ENCODE measurements at regions not wholly inside any gene's neighbourhood (a gene's known extent, or its start where the extent isn't known, plus 50 kb on each side); places are given as distances from the start of the nearest gene placed in this dataset.

GRCh38 chr2:19643117-19643518, 258.7 kb downstream of the TTC32 start:
- no peak overlapping the region for H3K4me3 ChIP-seq
- H3K27ac ChIP-seq: no peak overlapping the region
- H3K9me3 ChIP-seq: peaks cover 0 to 11% of the 10 kb centered on the region in 2 donors
- intact Hi-C loops (cut with DNase I): no loop called here
- no peaks in the 10 kb centered on the region for H3K27me3 ChIP-seq
- no peak for DNase-seq (ENCODE audit: low spot score in 2 of 2)
- TF ChIP-seq CTCF (IDR thresholded peaks at IDR 0.05): no peak
- no peaks in the 10 kb centered on the region for H3K4me1 ChIP-seq
- no peaks in the 10 kb centered on the region for H3K36me3 ChIP-seq

GRCh38 chr2:19642501-19642900, 259.3 kb downstream of the TTC32 start:
- Histone ChIP-seq H3K27ac (no peak overlapping the region), H3K36me3 (no peaks in the 10 kb centered on the region), H3K4me1 (no peaks in the 10 kb centered on the region), H3K9me3 (peaks cover 0 to 11% of the 10 kb centered on the region in 2 donors), H3K4me3 (no peak overlapping the region), H3K27me3 (no peaks in the 10 kb centered on the region)
- TF ChIP-seq CTCF (IDR thresholded peaks at IDR 0.05): no peak
- intact Hi-C loops (cut with DNase I): no loop called here
- DNase-seq (ENCODE audit: low spot score in 2 of 2): no peak

GRCh38 chr2:19635951-19636510, 265.8 kb downstream of the TTC32 start:
- H3K4me3 ChIP-seq: no peak overlapping the region
- no peaks in the 10 kb centered on the region for H3K9me3 ChIP-seq
- no peak for TF ChIP-seq CTCF (IDR thresholded peaks at IDR 0.05)
- DNase-seq (ENCODE audit: low spot score in 2 of 2): no peak
- no peaks in the 10 kb centered on the region for H3K36me3 ChIP-seq
- H3K27ac ChIP-seq: no peak overlapping the region
- no peaks in the 10 kb centered on the region for H3K27me3 ChIP-seq
- intact Hi-C loops (cut with DNase I): no loop called here
- H3K4me1 ChIP-seq: peaks cover 0 to 4% of the 10 kb centered on the region in 2 donors

GRCh38 chr2:19632403-19632991, 269.3 kb downstream of the TTC32 start:
- Histone ChIP-seq H3K4me3 (no peak overlapping the region), H3K27ac (no peak overlapping the region), H3K4me1 (peaks cover 0 to 4% of the 10 kb centered on the region in 2 donors), H3K27me3 (no peaks in the 10 kb centered on the region), H3K36me3 (no peaks in the 10 kb centered on the region), H3K9me3 (peaks cover under 1% of the 10 kb centered on the region in 2 donors)
- intact Hi-C loops (cut with DNase I): no loop called here
- no peak for TF ChIP-seq CTCF (IDR thresholded peaks at IDR 0.05)
- DNase-seq (ENCODE audit: low spot score in 2 of 2): no peak

GRCh38 chr2:19631871-19632270, 269.9 kb downstream of the TTC32 start:
- Histone ChIP-seq H3K4me1 (peaks cover 0 to 4% of the 10 kb centered on the region in 2 donors), H3K27ac (no peak overlapping the region), H3K9me3 (peaks cover 6% of the 10 kb centered on the region in 2 donors), H3K4me3 (no peak overlapping the region), H3K27me3 (no peaks in the 10 kb centered on the region), H3K36me3 (no peaks in the 10 kb centered on the region)
- no peak for DNase-seq (ENCODE audit: low spot score in 2 of 2)
- intact Hi-C loops (cut with DNase I): no loop called here
- no peak for TF ChIP-seq CTCF (IDR thresholded peaks at IDR 0.05)

All from ascending aorta (tissue), 2 donors.